Astrocyte of the spinal cord (primary cell): ENCODE measurements at regions not wholly inside any gene's neighbourhood (a gene's known extent, or its start where the extent isn't known, plus 50 kb on each side); places are given as distances from the start of the nearest gene placed in this dataset.
A peak's percentile ranks its signal among the peaks of the same experiment; 100 is the strongest.

Source experiments
- DNase-seq: peaks from one replicate; pipeline ENCODE4 v3.0.0; 2011; ENCODE audit warnings: low read depth, low spot score
- H3K4me3 ChIP-seq: 2 replicates; pipeline ENCODE4 v1.5.1; 2011; ENCODE audit warnings: low read depth, mild to moderate bottlenecking, low read length, moderate library complexity
- in situ Hi-C: cut with HindIII; loops from 2 replicates; pipeline ENCODE4 v1.10.0; 2017; ENCODE audit warnings: low sequenced_read_pairs
- TF ChIP-seq, protein P1 (sequence below): IDR thresholded peaks from 2 replicates; pipeline ENCODE4 v1.5.1; 2012; ENCODE audit warnings: low read depth, mild to moderate bottlenecking, low read length, inconsistent platforms

DNA sequence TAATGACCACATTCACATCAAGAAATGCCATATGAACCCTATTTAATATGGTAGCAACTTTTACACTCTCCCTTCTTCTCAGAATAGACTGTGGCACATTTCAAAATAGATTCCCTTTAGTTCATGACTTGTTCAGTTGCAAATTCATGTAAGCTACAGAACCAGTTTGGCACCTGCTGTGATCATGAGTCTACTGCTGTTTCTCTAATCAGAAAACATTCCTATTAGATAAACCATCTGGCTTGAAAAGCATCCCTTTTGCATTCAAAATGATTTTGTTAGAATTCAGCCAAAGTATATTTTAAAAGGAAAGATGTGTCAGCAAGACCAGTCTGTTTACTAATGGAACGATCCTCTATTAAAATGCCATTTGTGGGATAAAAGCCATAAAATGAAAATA, 304.4 kb downstream of the BCHE start:
- TF ChIP-seq, protein P1, sequence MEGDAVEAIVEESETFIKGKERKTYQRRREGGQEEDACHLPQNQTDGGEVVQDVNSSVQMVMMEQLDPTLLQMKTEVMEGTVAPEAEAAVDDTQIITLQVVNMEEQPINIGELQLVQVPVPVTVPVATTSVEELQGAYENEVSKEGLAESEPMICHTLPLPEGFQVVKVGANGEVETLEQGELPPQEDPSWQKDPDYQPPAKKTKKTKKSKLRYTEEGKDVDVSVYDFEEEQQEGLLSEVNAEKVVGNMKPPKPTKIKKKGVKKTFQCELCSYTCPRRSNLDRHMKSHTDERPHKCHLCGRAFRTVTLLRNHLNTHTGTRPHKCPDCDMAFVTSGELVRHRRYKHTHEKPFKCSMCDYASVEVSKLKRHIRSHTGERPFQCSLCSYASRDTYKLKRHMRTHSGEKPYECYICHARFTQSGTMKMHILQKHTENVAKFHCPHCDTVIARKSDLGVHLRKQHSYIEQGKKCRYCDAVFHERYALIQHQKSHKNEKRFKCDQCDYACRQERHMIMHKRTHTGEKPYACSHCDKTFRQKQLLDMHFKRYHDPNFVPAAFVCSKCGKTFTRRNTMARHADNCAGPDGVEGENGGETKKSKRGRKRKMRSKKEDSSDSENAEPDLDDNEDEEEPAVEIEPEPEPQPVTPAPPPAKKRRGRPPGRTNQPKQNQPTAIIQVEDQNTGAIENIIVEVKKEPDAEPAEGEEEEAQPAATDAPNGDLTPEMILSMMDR: no peak
- in situ Hi-C loops: no loop called here
- H3K4me3 ChIP-seq: no peak overlapping the region
- peak; percentile 39 for DNase-seq

DNA sequence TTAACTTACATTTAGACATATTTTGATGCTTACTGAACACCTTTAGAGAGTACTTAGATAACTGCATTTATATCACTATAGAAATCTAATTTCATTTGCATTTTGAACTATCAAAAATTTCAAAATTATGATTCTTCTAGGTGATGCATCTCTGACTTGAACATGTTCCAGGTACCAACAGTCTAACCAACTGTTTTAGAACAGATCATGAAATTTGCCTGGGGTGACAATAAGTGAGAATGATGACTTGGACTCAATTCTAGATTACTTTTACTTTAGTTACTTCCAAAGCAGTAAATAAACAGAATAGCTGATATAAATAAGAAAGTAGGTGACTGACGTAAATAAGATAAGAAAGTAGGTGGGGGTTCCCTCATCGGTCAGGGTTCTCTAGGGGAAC, 307.8 kb downstream of the BCHE start:
- TF ChIP-seq, protein P1: no peak
- in situ Hi-C loops: no loop called here
- no peak overlapping the region for H3K4me3 ChIP-seq
- no peak for DNase-seq

- in situ Hi-C loops: no loop called here
- TF ChIP-seq, protein P1: no peak
- H3K4me3 ChIP-seq: no peak overlapping the region
- no peak for DNase-seq
Measured at GRCh38 chr3:165526367-165526766, 310.9 kb downstream of the BCHE start.

- peak; percentile 82 for DNase-seq
- no peak overlapping the region for H3K4me3 ChIP-seq
- in situ Hi-C loops: no loop called here
- TF ChIP-seq, protein P1: no peak
Measured at GRCh38 chr3:165523801-165524200, 313.4 kb downstream of the BCHE start.

- DNase-seq: no peak
- TF ChIP-seq, protein P1: no peak
- in situ Hi-C loops: no loop called here
- H3K4me3 ChIP-seq: no peak overlapping the region
Measured at GRCh38 chr3:165522386-165522785, 314.8 kb downstream of the BCHE start.

DNA sequence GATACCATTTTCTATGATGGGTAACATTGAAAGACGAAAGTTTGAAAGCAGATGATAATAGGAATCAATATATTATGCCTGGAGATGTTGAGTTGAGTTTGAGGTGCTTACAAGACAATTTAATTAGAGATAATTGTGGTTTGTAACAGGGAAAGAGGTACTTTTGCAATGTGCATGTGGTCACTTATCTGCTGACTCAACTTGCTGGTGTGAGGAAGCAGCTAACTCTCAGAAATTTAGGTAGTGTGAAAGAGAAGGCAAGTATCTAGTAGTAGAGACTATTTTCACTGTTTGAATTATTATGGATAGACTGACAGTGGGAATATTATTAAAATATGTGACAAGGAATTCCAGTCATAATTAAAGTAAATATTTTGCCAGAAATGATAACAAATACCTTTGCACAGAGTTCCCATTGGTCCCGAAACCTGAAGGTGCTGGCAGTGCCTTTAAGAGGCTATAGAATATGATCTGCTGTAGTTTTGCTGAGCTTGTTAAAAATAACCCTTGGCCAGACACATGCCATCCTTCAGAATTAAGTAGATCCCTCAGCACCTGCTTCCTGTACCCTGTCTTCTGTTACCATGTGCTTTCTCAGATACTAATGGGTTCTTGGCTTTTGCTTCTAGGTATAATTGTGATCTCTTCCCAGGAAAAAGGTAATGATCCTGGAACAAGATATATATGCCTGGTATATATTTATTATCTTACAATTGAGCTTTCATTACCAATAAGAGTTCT, 315.9 kb downstream of the BCHE start:
- H3K4me3 ChIP-seq: no peak overlapping the region
- no peak for DNase-seq
- TF ChIP-seq, protein P1: no peak
- in situ Hi-C loops: no loop called here
